GM23248 (cell line): ENCODE measurements at regions not wholly inside any gene's neighbourhood (a gene's known extent, or its start where the extent isn't known, plus 50 kb on each side); places are given as distances from the start of the nearest gene placed in this dataset. TPM values are rescaled to one million over a fixed set of nuclear protein-coding genes. Genes with fewer than 3 reads are reported as not detected.
"Not testable (repeated sequence)": the region's sequence is repeated elsewhere in the genome, so short reads cannot be mapped to it uniquely, and the experiment has no call there.

Experiments
- DNase-seq: peaks from one replicate; pipeline ENCODE4 v3.0.0-alpha.2; 2015
- H2AFZ ChIP-seq: fragments of 200-600 bp; sonication (generic); 2 replicates; pipeline ENCODE4 v1.6.1; 2016; ENCODE audit warnings: antibody characterized with exemption
- H3F3A ChIP-seq: fragments of 200-600 bp; sonication (generic); 2 replicates; pipeline ENCODE4 v1.6.1; 2016; ENCODE audit warnings: mild to moderate bottlenecking, antibody characterized with exemption, mixed run types; ENCODE audit not compliant: insufficient read depth
- H3K27ac ChIP-seq: fragments of 200-600 bp; sonication (generic); 2 replicates; pipeline ENCODE4 v1.5.1; 2016; ENCODE audit warnings: mild to moderate bottlenecking
- H3K27me3 ChIP-seq: fragments of 200-600 bp; sonication (generic); replicated peaks from 2 replicates; pipeline ENCODE4 v1.6.1; 2016; ENCODE audit warnings: mild to moderate bottlenecking; ENCODE audit not compliant: insufficient read depth
- H3K36me3 ChIP-seq: fragments of 200-600 bp; sonication (generic); 2 replicates; pipeline ENCODE4 v1.6.1; 2016; ENCODE audit warnings: low read depth, mild to moderate bottlenecking
- H3K4me1 ChIP-seq: fragments of 200-600 bp; sonication (generic); 2 replicates; pipeline ENCODE4 v1.6.1; 2016; ENCODE audit warnings: mild to moderate bottlenecking; ENCODE audit not compliant: insufficient read depth
- H3K4me2 ChIP-seq: fragments of 200-600 bp; sonication (generic); one replicate; pipeline ENCODE4 v1.6.1; 2016; ENCODE audit warnings: mild to moderate bottlenecking; ENCODE audit not compliant: unreplicated experiment
- H3K4me3 ChIP-seq: fragments of 200-600 bp; sonication (generic); 2 replicates; pipeline ENCODE4 v1.5.1; 2016; ENCODE audit warnings: mild to moderate bottlenecking
- H3K79me2 ChIP-seq: fragments of 200-600 bp; sonication (generic); 2 replicates; pipeline ENCODE4 v1.6.1; 2016; ENCODE audit warnings: mild to moderate bottlenecking; ENCODE audit not compliant: insufficient read depth
- H3K9ac ChIP-seq: fragments of 200-600 bp; sonication (generic); 2 replicates; pipeline ENCODE4 v1.6.1; 2016; ENCODE audit warnings: mild to moderate bottlenecking
- H3K9me2 ChIP-seq: fragments of 200-600 bp; sonication (generic); 2 replicates; pipeline ENCODE4 v1.6.1; 2016; ENCODE audit warnings: mixed run types, mild to moderate bottlenecking, moderate library complexity; ENCODE audit not compliant: insufficient read depth
- H3K9me3 ChIP-seq: fragments of 200-600 bp; sonication (generic); one replicate; pipeline ENCODE4 v1.6.1; 2017; ENCODE audit warnings: low read depth
- H4K20me1 ChIP-seq: fragments of 200-600 bp; sonication (generic); 2 replicates; pipeline ENCODE4 v1.6.0; 2016; ENCODE audit not compliant: insufficient read depth
- EZH2 ChIP-seq: fragments of 200-600 bp; sonication (generic); IDR thresholded peaks from 2 replicates; pipeline ENCODE4 v1.6.1; 2018; ENCODE audit warnings: antibody characterized with exemption, mild to moderate bottlenecking; ENCODE audit not compliant: insufficient read depth, poor library complexity, severe bottlenecking
- EZH2phosphoT487 ChIP-seq: fragments of 200-600 bp; sonication (generic); IDR thresholded peaks from 2 replicates; pipeline ENCODE4 v1.6.1; 2018; ENCODE audit warnings: antibody characterized with exemption, moderate library complexity, mild to moderate bottlenecking, low read depth; ENCODE audit not compliant: insufficient read depth
- WGBS, 2 experiments: methylation state at CpG; one replicate each; pipeline ENCODE4 v1.1.6; 2015 to 2017; ENCODE audit warnings: low lambda C conversion rate in 2 of 2, low coverage in 1 of 2; ENCODE audit errors: missing lambda C conversion rate in 2 of 2; 5-methylcytosine and 5-hydroxymethylcytosine counted together
- in situ Hi-C: fragments of 300-500 bp; cut with MboI; formaldehyde crosslinking; loops from 2 replicates; pipeline ENCODE4 v1.15.0; 2020
- microRNA-seq: library from miRNA; unstranded; fragments of <30 nt; microRNA quantifications from one replicate; pipeline ENCODE4, GENCODE V29; 2016; ENCODE audit warnings: borderline number of aligned reads
- small RNA-seq: library from RNA; depleted of rRNA; stranded (forward); fragments of <200 nt; gene quantifications from one replicate; pipeline ENCODE3, GENCODE V24; 2014; ENCODE audit warnings: low read depth, low replicate concordance

DNA sequence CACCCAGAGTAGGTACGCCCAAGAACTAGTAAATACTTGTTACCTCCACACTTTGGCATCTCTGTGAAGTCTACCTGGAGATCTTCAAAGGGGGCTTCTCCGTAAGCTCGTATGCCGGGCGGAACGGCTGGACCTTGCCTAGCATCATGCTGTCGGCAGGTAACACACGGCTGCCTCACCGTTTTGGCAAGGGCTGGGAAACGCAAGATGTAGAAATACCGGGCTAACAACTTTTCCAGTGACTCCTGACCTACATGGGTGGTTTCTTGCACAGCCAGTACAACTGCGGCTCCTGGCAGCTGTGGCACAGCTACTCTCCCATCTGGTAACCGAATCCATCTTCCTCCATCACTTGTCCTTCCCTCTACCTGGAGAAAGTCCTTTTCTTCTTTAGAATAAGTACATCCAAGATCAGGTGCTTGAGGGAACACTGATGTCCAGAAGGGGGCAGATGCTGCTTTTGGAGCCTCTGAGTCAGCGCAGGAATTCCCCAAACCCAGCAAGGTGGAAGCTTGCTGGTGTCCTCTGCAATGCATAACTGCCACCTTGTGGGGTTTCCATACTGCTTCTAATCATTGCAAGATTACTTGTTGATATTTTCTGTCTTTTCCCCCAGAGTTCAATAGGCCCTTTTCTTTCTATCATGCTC, 59.7 kb upstream of the FRG2C start:
- H3K4me2 ChIP-seq, H3K79me2 ChIP-seq, H3F3A ChIP-seq, H3K9ac ChIP-seq, H3K36me3 ChIP-seq, H3K27ac ChIP-seq, in situ Hi-C loops, H3K9me3 ChIP-seq, H2AFZ ChIP-seq, H3K4me1 ChIP-seq, H3K27me3 ChIP-seq, H4K20me1 ChIP-seq, H3K4me3 ChIP-seq, H3K9me2 ChIP-seq: not testable (repeated sequence)
- 67 to 77% methylated on average over 14 of the region's 14 CpGs for WGBS, 2 experiments
- DNase-seq = peak; percentile 41

DNA sequence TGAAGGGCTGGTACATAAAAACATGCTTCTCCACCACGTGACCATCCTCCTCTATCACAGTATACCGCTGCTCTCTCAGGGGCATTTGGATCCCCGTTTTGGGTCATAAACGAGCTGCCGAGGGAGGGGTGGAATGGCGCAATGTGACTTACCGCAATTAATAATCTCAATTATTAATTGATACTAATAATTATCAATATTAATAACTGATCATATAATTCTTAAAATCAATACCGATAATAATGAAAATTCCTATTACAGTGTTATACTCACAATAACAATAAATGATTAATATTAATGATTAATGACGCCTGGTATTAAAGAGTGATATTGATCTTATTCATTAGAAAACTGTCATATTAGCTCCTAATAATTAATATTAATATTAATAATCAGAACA, 56.1 kb upstream of the FRG2C start:
- H2AFZ ChIP-seq, H3K27me3 ChIP-seq, DNase-seq, in situ Hi-C loops, H3K9me3 ChIP-seq, H4K20me1 ChIP-seq, H3K4me2 ChIP-seq, H3K36me3 ChIP-seq, H3K9me2 ChIP-seq, H3K4me1 ChIP-seq, H3F3A ChIP-seq, H3K27ac ChIP-seq, H3K4me3 ChIP-seq, H3K9ac ChIP-seq, H3K79me2 ChIP-seq: not testable (repeated sequence)
- 82 to 84% methylated on average over 9 of the region's 9 CpGs for WGBS, 2 experiments

DNA sequence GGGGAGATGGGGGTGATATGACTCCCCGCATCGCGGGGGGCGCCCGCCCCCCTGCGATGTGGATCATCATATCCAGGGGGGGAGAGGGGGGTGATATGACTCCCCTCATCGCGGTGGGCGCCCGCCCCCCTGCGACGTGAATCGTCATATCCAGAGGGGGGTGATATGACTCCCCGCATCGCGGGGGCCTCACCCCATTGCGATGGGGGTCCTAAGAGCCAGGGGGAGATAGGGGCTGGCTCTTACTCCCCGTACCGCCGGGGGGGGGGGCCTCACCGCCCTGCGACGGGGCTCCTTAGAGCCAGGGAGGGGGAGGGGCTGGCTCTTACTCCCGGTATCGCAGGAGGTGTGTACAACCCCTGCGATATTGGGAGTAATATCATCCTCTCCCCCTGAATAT, 54.5 kb upstream of the FRG2C start:
- DNase-seq, H4K20me1 ChIP-seq, H3K36me3 ChIP-seq, H3K27me3 ChIP-seq, H3K9ac ChIP-seq, H3K4me3 ChIP-seq, H3F3A ChIP-seq, H3K27ac ChIP-seq, H3K4me1 ChIP-seq, H3K9me3 ChIP-seq, in situ Hi-C loops, H3K4me2 ChIP-seq, H3K9me2 ChIP-seq, H3K79me2 ChIP-seq, H2AFZ ChIP-seq: not testable (repeated sequence)
- 41 to 42% methylated on average over 8 to 26 of the region's 26 CpGs for WGBS, 2 experiments

DNA sequence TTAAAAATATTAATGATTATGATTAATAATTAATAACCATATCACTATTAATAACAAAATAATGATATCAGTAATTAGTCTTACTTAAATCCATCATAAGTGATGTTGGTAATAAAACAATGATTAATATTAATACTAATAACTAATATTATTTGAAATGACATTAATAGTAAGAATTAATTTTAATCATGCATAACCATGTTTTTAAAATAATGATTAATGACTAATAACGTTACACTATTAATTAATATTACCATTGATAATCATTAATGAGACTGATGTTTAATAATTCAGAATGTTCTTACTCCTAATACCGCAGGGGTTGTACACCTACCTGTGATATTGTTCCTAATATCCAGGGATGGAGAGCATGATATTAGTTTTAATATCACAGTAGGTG, 53.4 kb upstream of the FRG2C start:
- Histone ChIP-seq H3K9ac (no peak overlapping the region), H3K4me1 (no peaks in the 10 kb centered on the region), H2AFZ (no peak overlapping the region), H3K4me3 (no peak overlapping the region), H3K4me2 (no peak overlapping the region), H3K9me2 (no peaks in the 10 kb centered on the region), H3K27me3 (no peaks in the 10 kb centered on the region), H3K27ac (no peak overlapping the region), H3K9me3 (no peaks in the 10 kb centered on the region), H3K36me3 (no peaks in the 10 kb centered on the region), H3F3A (no peaks in the 10 kb centered on the region), H4K20me1 (no peaks in the 10 kb centered on the region), H3K79me2 (no peaks in the 10 kb centered on the region)
- 80 to 85% methylated on average over 2 of the region's 2 CpGs for WGBS, 2 experiments
- DNase-seq = no peak
- no peak for TF ChIP-seq EZH2phosphoT487
- TF ChIP-seq EZH2 = no peak
- in situ Hi-C loops = no loop called here

DNA sequence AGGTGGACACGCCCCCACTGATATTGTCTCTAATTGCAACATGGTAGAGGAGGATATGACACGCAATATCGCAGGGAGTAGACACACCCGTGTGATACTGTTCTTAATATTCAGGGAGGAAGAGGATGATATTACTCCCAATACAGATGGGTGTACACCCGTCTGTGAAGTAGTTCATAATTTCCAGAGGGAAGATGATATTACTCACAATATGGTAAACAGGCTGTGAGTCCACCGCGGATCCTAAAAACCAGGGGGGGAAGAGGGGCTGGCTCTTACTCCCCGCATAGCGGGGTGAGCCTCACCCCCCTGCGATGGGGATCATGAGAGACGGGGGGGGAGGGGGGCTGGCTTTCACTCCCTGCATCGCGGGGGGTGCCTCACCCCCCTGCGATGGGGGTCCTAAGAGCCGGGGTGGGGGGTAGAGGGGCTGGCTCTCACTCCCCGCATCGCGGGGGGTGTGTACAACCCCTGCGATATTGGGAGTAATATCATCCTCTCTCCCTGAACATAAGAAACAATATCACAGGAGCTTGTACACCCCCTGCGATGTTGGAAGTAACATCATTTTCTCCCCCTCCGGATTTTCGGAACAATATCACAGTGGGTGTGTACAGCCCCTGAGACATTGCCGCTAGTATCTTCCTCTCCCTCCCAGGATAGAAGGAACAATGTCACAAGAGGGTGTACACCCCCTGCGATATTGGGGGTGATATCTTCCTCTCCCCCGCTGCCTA, 52.2 kb upstream of the FRG2C start:
- H3K79me2 ChIP-seq, H3K9ac ChIP-seq, in situ Hi-C loops, H3K9me2 ChIP-seq, H3K4me1 ChIP-seq, H3F3A ChIP-seq, H3K4me2 ChIP-seq, H3K36me3 ChIP-seq, H3K4me3 ChIP-seq, H3K27me3 ChIP-seq, H2AFZ ChIP-seq, H3K9me3 ChIP-seq, H4K20me1 ChIP-seq, DNase-seq, H3K27ac ChIP-seq: not testable (repeated sequence)
- WGBS, 2 experiments = 51 to 63% methylated on average over 21 to 25 of the region's 25 CpGs

Small RNA genes lying in the stretch of these regions (microRNA-seq; reads per million reads assigned to microRNA genes)
- not detected for gene MIR4444-2

Small RNA genes lying in the stretch of these regions (small RNA-seq; reads per million reads assigned to genes)
- gene AC139453.1 (not detected), gene LSP1P2 (not detected), gene MIR4444-2 (not detected), gene RN7SL294P (not detected), gene SNRPCP10 (not detected)
